NCI-H2107 treated with DMSO at 0.1 percent for 48 hours (cell line): ENCODE measurements at regions not wholly inside any gene's neighbourhood (a gene's known extent, or its start where the extent isn't known, plus 50 kb on each side); places are given as distances from the start of the nearest gene placed in this dataset.

Source experiments
- DNase-seq: peaks from one replicate; lab custom pipeline; 2025; ENCODE audit not compliant: unreplicated experiment; lab: John Stamatoyannopoulos, UW

GRCh38 chr9:93900971-93901861 is 53.9 kb downstream of the BARX1 start:
- DNase-seq: no peak

- DNase-seq: no peak
Observed at GRCh38 chr9:93900436-93900819, 54.7 kb downstream of the BARX1 start.

- DNase-seq: no peak
Observed at GRCh38 chr9:93899609-93900435, 55.3 kb downstream of the BARX1 start.

- no peak for DNase-seq
Observed at GRCh38 chr9:93898502-93899426, 56.4 kb downstream of the BARX1 start.

- DNase-seq: no peak
Observed at GRCh38 chr9:93898026-93898425, 57.1 kb downstream of the BARX1 start.

GRCh38 chr9:93897075-93897970 is 57.8 kb downstream of the BARX1 start:
- no peak for DNase-seq

GRCh38 chr9:93896496-93897033 is 58.6 kb downstream of the BARX1 start:
- DNase-seq: no peak

- DNase-seq: no peak
Observed at GRCh38 chr9:93896093-93896492, 59.1 kb downstream of the BARX1 start.

- no peak for DNase-seq
Observed at GRCh38 chr9:93895535-93895934, 59.6 kb downstream of the BARX1 start.

DNA sequence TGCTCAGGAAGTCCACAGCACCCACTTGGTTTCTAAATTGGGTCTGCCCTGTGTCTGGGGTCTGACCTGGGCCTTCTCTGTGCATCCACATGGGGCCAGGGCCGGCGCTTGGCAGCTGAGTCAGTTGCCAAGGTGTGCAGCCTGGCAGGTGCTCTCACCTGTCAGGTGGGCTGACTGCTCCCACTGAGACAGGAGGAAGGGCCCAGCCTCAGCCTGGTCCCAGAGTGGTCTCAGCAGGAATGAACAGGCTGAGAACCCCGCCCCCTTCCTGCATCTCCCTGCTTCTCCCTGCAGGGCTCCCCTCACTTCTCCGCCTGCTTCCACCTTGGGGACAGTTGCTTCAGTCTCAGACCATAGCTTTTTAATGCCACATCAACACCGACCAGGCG is 60.5 kb downstream of the BARX1 start:
- no peak for DNase-seq

- DNase-seq: no peak
Observed at GRCh38 chr9:93893899-93894690, 61.1 kb downstream of the BARX1 start.

- no peak for DNase-seq
Observed at GRCh38 chr9:93893194-93893593, 62.0 kb downstream of the BARX1 start.

- DNase-seq: no peak
Observed at GRCh38 chr9:93892748-93893147, 62.4 kb downstream of the BARX1 start.

DNA sequence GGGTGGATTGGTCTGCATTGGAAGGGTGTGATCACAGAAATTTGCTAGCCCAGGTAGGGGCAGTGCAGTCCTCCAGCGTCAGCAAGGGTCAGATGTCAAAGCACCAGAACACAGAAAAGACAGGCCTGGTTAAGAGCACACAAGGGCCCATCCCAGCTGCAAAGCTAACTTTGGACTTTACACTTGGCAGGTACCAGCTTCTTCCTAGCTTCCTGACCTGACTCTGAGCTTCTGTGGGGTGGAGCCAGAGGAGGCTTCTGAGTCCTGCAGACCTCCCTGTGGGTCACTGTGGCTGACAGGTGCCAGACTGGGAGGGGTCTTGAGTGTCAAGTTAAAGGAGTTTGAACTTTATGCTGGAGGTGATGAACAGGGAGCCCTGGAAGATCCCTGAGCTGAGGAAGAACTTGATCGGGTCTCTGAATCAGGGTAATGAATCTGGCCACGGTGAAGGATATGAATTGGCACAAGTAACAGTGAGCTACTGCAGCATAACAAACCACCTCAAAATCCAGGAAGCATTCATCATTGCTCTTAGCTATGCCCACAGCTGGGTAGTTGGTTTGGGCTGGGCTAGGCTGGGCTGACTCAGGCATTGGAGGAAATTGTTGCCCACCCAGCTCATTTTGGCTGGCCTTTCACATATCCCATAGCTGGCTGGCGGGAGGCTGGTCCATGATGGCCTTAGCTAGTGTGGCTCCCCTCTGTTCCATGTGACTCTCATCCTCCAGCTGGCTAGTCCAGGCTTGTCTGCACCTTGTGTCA is 63.4 kb downstream of the BARX1 start:
- no peak for DNase-seq

DNA sequence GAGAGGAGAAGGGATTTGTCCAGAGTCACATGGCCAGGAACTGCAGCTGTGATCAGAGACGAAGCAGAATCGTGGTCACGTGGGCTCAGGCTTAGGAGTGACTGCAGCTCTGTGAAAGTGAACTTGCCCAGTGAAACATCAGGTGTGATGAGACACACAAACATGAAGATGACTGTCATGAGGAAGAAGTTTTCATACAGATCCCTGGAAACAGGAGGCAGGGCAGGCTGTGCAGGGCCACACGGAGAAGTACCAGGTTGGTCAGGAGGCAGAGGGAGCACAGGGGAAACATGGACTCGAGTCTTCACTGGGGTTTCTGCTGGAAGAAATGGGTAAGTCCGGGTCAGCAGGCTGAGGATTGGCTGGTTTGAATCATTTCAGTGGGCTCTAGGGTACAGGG is 64.1 kb downstream of the BARX1 start:
- no peak for DNase-seq

- no peak for DNase-seq
Observed at GRCh38 chr9:93890436-93890935, 64.7 kb downstream of the BARX1 start.

- no peak for DNase-seq
Observed at GRCh38 chr9:93886911-93887310, 68.2 kb downstream of the BARX1 start.

- DNase-seq: no peak
Observed at GRCh38 chr9:93884808-93885207, 70.3 kb downstream of the BARX1 start.
